H9 (cell line): ENCODE measurements at regions not wholly inside any gene's neighbourhood (a gene's known extent, or its start where the extent isn't known, plus 50 kb on each side); places are given as distances from the start of the nearest gene placed in this dataset.

Experiments
- DNase-seq: peaks from one replicate; pipeline ENCODE4 v3.0.0-alpha.2; 2017
- H2AFZ ChIP-seq: one replicate; pipeline ENCODE4 v1.6.1; 2013; ENCODE audit warnings: mild to moderate bottlenecking, low read length, control low read depth, moderate library complexity
- H2AK5ac ChIP-seq: 2 replicates; pipeline ENCODE4 v1.6.1; 2013; ENCODE audit warnings: low read length, control low read depth, mixed read lengths; ENCODE audit not compliant: insufficient read length
- H2BK120ac ChIP-seq: one replicate; pipeline ENCODE4 v1.6.1; 2013; ENCODE audit warnings: low read depth, mild to moderate bottlenecking, low read length, control low read depth, inconsistent platforms; ENCODE audit not compliant: poor library complexity, severe bottlenecking
- H2BK12ac ChIP-seq: 2 replicates; pipeline ENCODE4 v1.6.1; 2013; ENCODE audit warnings: low read length, control low read depth, mixed read lengths, low read depth; ENCODE audit not compliant: insufficient read length
- H2BK15ac ChIP-seq: 2 replicates; pipeline ENCODE4 v1.6.1; 2013; ENCODE audit warnings: low read depth, low read length, control low read depth
- H2BK20ac ChIP-seq: one replicate; pipeline ENCODE4 v1.6.1; 2013; ENCODE audit warnings: low read depth, mild to moderate bottlenecking, low read length, control low read depth, inconsistent platforms; ENCODE audit not compliant: poor library complexity, severe bottlenecking
- H2BK5ac ChIP-seq: 2 replicates; pipeline ENCODE4 v1.6.1; 2013; ENCODE audit warnings: low read length, control low read depth, mixed read lengths; ENCODE audit not compliant: insufficient read length
- H3K14ac ChIP-seq: 2 replicates; pipeline ENCODE4 v1.6.1; 2013; ENCODE audit warnings: low read length, control low read depth; ENCODE audit not compliant: insufficient read depth
- H3K18ac ChIP-seq: 2 replicates; pipeline ENCODE4 v1.6.1; 2013; ENCODE audit warnings: low read depth, mild to moderate bottlenecking, mixed read lengths, low read length, control low read depth; ENCODE audit not compliant: insufficient read length
- H3K23ac ChIP-seq: 2 replicates; pipeline ENCODE4 v1.6.1; 2013; ENCODE audit warnings: low read length, control low read depth, mixed read lengths, low read depth; ENCODE audit not compliant: insufficient read length
- H3K23me2 ChIP-seq: 2 replicates; pipeline ENCODE4 v1.6.1; 2013; ENCODE audit warnings: low read depth, mild to moderate bottlenecking, mixed read lengths, low read length, control low read depth; ENCODE audit not compliant: insufficient read length, poor library complexity, severe bottlenecking
- H3K27ac ChIP-seq: 2 replicates; pipeline ENCODE4 v1.5.1; 2013; ENCODE audit warnings: low read length, control low read depth, mixed read lengths, low read depth; ENCODE audit not compliant: insufficient read length
- H3K27me3 ChIP-seq: 2 replicates; pipeline ENCODE4 v1.6.1; 2013; ENCODE audit warnings: low read length, control low read depth, inconsistent platforms; ENCODE audit not compliant: insufficient read depth
- H3K4ac ChIP-seq: 2 replicates; pipeline ENCODE4 v1.6.1; 2013; ENCODE audit warnings: low read depth, mild to moderate bottlenecking, control low read depth, inconsistent platforms, low read length, moderate library complexity
- H3K4me1 ChIP-seq: 2 replicates; pipeline ENCODE4 v1.6.1; 2013; ENCODE audit warnings: low read length, control low read depth, inconsistent platforms; ENCODE audit not compliant: insufficient read depth
- H3K4me2 ChIP-seq: 2 replicates; pipeline ENCODE4 v1.6.1; 2013; ENCODE audit warnings: low read length, control low read depth, mixed read lengths; ENCODE audit not compliant: insufficient read length, insufficient read depth
- H3K56ac ChIP-seq: 2 replicates; pipeline ENCODE4 v1.6.1; 2013; ENCODE audit warnings: low read depth, mild to moderate bottlenecking, mixed read lengths, low read length, control low read depth; ENCODE audit not compliant: insufficient read length
- H3K79me1 ChIP-seq: 2 replicates; pipeline ENCODE4 v1.6.1; 2013; ENCODE audit warnings: low read depth, mild to moderate bottlenecking, moderate library complexity, low read length, control low read depth, inconsistent platforms; ENCODE audit not compliant: insufficient read depth, poor library complexity, severe bottlenecking
- H3K79me2 ChIP-seq: 2 replicates; pipeline ENCODE4 v1.6.1; 2013; ENCODE audit warnings: low read length, control low read depth, inconsistent platforms; ENCODE audit not compliant: insufficient read depth
- H3K9ac ChIP-seq: 2 replicates; pipeline ENCODE4 v1.6.1; 2013; ENCODE audit warnings: low read length, control low read depth, mixed read lengths; ENCODE audit not compliant: insufficient read length; ENCODE audit errors: extremely low read depth
- H3K9me3 ChIP-seq: one replicate; pipeline ENCODE4 v1.6.1; 2013; ENCODE audit warnings: low read depth, low read length, inconsistent platforms; ENCODE audit not compliant: control insufficient read depth
- H3T11ph ChIP-seq: one replicate; pipeline ENCODE4 v1.6.1; 2013; ENCODE audit warnings: mild to moderate bottlenecking, low read length, control low read depth, inconsistent platforms
- H4K20me1 ChIP-seq: one replicate; pipeline ENCODE4 v1.6.1; 2013; ENCODE audit not compliant: control insufficient read depth, insufficient read length, insufficient read depth
- H4K5ac ChIP-seq: 2 replicates; pipeline ENCODE4 v1.6.1; 2013; ENCODE audit warnings: low read depth, mild to moderate bottlenecking, mixed read lengths, low read length, control low read depth; ENCODE audit not compliant: insufficient read length
- H4K8ac ChIP-seq: replicated peaks from 2 replicates; pipeline ENCODE4 v1.6.1; 2013; ENCODE audit warnings: low read length, control low read depth, mixed read lengths, low read depth; ENCODE audit not compliant: insufficient read length
- H4K91ac ChIP-seq: 2 replicates; pipeline ENCODE4 v1.6.1; 2013; ENCODE audit warnings: low read depth, mild to moderate bottlenecking, moderate library complexity, mixed read lengths, low read length, control low read depth; ENCODE audit not compliant: insufficient read length
- H3K27ac Mint-ChIP-seq, 3 experiments: 2 replicates in 2 of 3; 3 replicates in 1 of 3; pipeline ENCODE4 v1.8.0; 2020 to 2021; ENCODE audit warnings: mixed read lengths in 3 of 3, mild to moderate bottlenecking in 1 of 3, moderate library complexity in 1 of 3
- H3K27me3 Mint-ChIP-seq: 2 replicates; pipeline ENCODE4 v1.8.0; 2021; ENCODE audit warnings: low read depth, mild to moderate bottlenecking, moderate library complexity, mixed read lengths
- H3K36me3 Mint-ChIP-seq, 3 experiments: 2 replicates in 2 of 3; 3 replicates in 1 of 3; pipeline ENCODE4 v1.8.0; 2020 to 2021; ENCODE audit warnings: low read depth in 3 of 3, mixed read lengths in 3 of 3; ENCODE audit not compliant: insufficient read depth in 1 of 3
- H3K4me1 Mint-ChIP-seq, 2 experiments: 2 replicates each; pipeline ENCODE4 v1.8.0; 2020; ENCODE audit warnings: mixed read lengths in 2 of 2
- H3K4me3 Mint-ChIP-seq, 2 experiments: 2 replicates in 1 of 2; 3 replicates in 1 of 2; pipeline ENCODE4 v1.8.0; 2020 to 2021; ENCODE audit warnings: mild to moderate bottlenecking in 2 of 2, mixed read lengths in 2 of 2, moderate library complexity in 1 of 2
- H3K9me3 Mint-ChIP-seq, 2 experiments: 2 replicates in 1 of 2; 3 replicates in 1 of 2; pipeline ENCODE4 v1.8.0; 2020; ENCODE audit warnings: mild to moderate bottlenecking in 2 of 2, mixed read lengths in 2 of 2, moderate library complexity in 1 of 2
- CTCF ChIP-seq: fragments of 200-600 bp; sonication (generic); conservative IDR thresholded peaks from 3 replicates; pipeline ENCODE4 v1.8.0; 2021; ENCODE audit warnings: antibody characterized with exemption, mild to moderate bottlenecking
- WGBS: extraction: QIAGEN DNeasy Blood & Tissue Kit; methylation state at CpG from one replicate; pipeline ENCODE4 v1.1.7; 2013; ENCODE audit warnings: missing lambda C conversion rate, low lambda C conversion rate, mixed read lengths; ENCODE audit not compliant: insufficient read length; ENCODE audit errors: extremely low coverage; 5-methylcytosine and 5-hydroxymethylcytosine counted together

- Histone ChIP-seq H3K79me2 (no peaks in the 10 kb centered on the region), H3K4me2 (no peak overlapping the region), H3K9me3 (no peaks in the 10 kb centered on the region), H3K23ac (no peak overlapping the region), H4K91ac (no peak overlapping the region), H4K20me1 (no peaks in the 10 kb centered on the region), H3K56ac (no peak overlapping the region), H3K23me2 (no peaks in the 10 kb centered on the region), H2BK15ac (no peak overlapping the region), H4K5ac (no peak overlapping the region), H2AFZ (no peak overlapping the region), H3K79me1 (no peaks in the 10 kb centered on the region), H2AK5ac (no peak overlapping the region), H2BK12ac (no peak overlapping the region), H2BK20ac (no peak overlapping the region), H3K9ac (no peak overlapping the region), H3K18ac (no peak overlapping the region), H2BK5ac (no peak overlapping the region), H3K14ac (no peak overlapping the region), H3T11ph (no peak overlapping the region), H3K27me3 (no peaks in the 10 kb centered on the region), H3K27ac (no peak overlapping the region), H3K4ac (no peak overlapping the region), H4K8ac (no peak overlapping the region), H2BK120ac (no peak overlapping the region), H3K4me1 (no peaks in the 10 kb centered on the region)
- TF ChIP-seq CTCF: no peak
- Mint-ChIP-seq H3K9me3 (no peaks in the 10 kb centered on the region), H3K36me3 (no peaks in the 10 kb centered on the region), H3K4me3 (no peak overlapping the region), H3K27ac (no peak overlapping the region), H3K4me1 (no peaks in the 10 kb centered on the region), H3K27me3 (no peaks in the 10 kb centered on the region; the same call in 1 of the 2 replicates)
- WGBS: no CpG with 5 or more reads among the region's 1 CpG
- DNase-seq: no peak
Measured at GRCh38 chr7:119465798-119466305, 807.1 kb upstream of the KCND2 start.
